ENCODE measurements at regions not wholly inside any gene's neighbourhood (a gene's known extent, or its start where the extent isn't known, plus 50 kb on each side); places are given as distances from the start of the nearest gene placed in this dataset.

GRCh38 chr17:12230481-12231354 is 210.0 kb downstream of the MAP2K4 start:
- Histone ChIP-seq H3K9ac (ENCODE audit: control insufficient read depth, insufficient read depth, low read length) (no peak overlapping the region), H3K79me2 (ENCODE audit: control insufficient read depth, insufficient read depth, low read length) (no peaks in the 10 kb centered on the region), H2AFZ (ENCODE audit: control insufficient read depth, low read depth, low read length) (no peak overlapping the region), H3K36me3 (ENCODE audit: control insufficient read depth in 2 of 2, insufficient read depth in 2 of 2, low read length in 1 of 2) (no peaks in the 10 kb centered on the region), H3K9me3 (replicated peaks; ENCODE audit: control insufficient read depth, insufficient read depth, low read length) (no peaks in the 10 kb centered on the region), H4K20me1 (ENCODE audit: control insufficient read depth, insufficient read depth) (no peaks in the 10 kb centered on the region), H3K4me2 (ENCODE audit: control insufficient read depth, insufficient read depth) (no peak overlapping the region), H3K4me3 (no peak overlapping the region), H3K4me1 (ENCODE audit: control insufficient read depth, insufficient read depth, low read length) (no peaks in the 10 kb centered on the region), H3K27ac (ENCODE audit: control insufficient read depth, insufficient read depth) (no peak overlapping the region), H3K27me3 (replicated peaks in 1 of 2; ENCODE audit: control insufficient read depth in 2 of 2, insufficient read depth in 2 of 2, low read length in 1 of 2) (no peaks in the 10 kb centered on the region)
- FAIRE-seq, result no peak
- in situ Hi-C loops (cut with MboI), result no loop called here
- TF ChIP-seq SREBF1 (IDR thresholded peaks at IDR 0.05; ENCODE audit: low read length) (no peak), SP1 (IDR thresholded peaks at IDR 0.05; ENCODE audit: low read depth, low read length) (no peak), JUND (IDR thresholded peaks at IDR 0.05; ENCODE audit: low read depth, low read length) (no peak), BHLHE40 (IDR thresholded peaks at IDR 0.05; ENCODE audit: borderline replicate concordance in 1 of 2, low read depth in 2 of 2, low read length in 1 of 2) (no peak), CTCF (IDR thresholded peaks at IDR 0.05 in 2 of 3, conservative IDR thresholded peaks at IDR 0.05 in 1 of 3; ENCODE audit: control insufficient read depth in 2 of 3, extremely low read depth in 1 of 3, insufficient read depth in 1 of 3, low read depth in 3 of 3, low read length in 3 of 3) (no peak), FOXM1 (IDR thresholded peaks at IDR 0.05; ENCODE audit: low read depth, low read length) (no peak), ZBTB11 (CRISPR knock-in tag; IDR thresholded peaks at IDR 0.05) (no peak)
- ChIA-PET SMC1A (ENCODE audit: uncharacterized antibody, unreplicated experiment) (interaction anchor here (0.7 kb wide), 1 partner anchor 686 kb away, joined by 4 read pairs; no protein-coding TSS in a partner anchor), CTCF (interaction anchor here (0.7 kb wide), 1 partner anchor 512 kb away, joined by 3 read pairs; no protein-coding TSS in a partner anchor), RAD21 (ENCODE audit: unreplicated experiment) (no interaction called here), POLR2A (no interaction called here)
- DNase-seq (ENCODE audit: low read depth, low spot score), result no peak
- intact Hi-C loops (cut with micrococcal nuclease; ENCODE audit: unreplicated experiment), result no loop called here
- BruUV-seq (replicated peaks), result no TSS peak
- WGBS (ENCODE audit: insufficient coverage, insufficient replicate concordance, low lambda C conversion rate, missing lambda C conversion rate), result 27% methylated on average over 4 of the region's 4 CpGs
- ATAC-seq, result no peak

Data from GM12878 (cell line).